ENCODE measurements at regions not wholly inside any gene's neighbourhood (a gene's known extent, or its start where the extent isn't known, plus 50 kb on each side); places are given as distances from the start of the nearest gene placed in this dataset.

DNA sequence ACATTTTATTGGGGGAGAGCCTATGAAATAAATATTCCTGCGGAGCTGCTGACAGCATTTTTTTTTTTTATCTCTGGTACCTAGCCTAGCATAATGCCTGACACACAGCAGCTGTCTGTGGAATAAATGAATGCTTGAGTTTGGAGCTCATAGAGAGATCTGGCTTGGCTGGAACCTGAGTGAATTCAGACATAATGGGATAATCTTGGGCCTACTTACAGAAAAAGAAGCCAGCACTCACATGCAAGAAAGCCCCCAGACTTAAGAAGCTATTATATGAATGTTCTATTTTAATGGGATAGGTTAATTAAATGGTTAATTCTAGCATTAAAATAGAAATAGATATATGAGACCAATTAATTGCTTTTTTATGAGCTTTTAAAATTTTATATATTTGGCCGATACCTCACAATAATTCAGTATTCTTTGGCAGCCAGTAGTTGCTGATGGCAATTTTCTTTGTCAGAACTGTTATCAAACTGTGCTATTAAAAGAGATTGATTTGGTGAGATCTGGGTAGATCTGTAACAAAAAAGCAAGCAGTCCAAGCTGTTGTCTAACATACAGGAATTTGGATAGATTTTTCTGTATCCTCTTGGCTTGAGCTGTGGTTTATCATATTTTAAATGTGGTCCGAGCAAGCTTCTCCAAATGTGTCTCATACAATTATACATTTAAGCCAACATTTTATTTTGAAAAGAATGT is 654.2 kb downstream of the PCDH7 start:
- TF ChIP-seq EHF (CRISPR knock-in tag; IDR thresholded peaks at IDR 0.05) (no peak), RARB (CRISPR knock-in tag; IDR thresholded peaks at IDR 0.05) (no peak), ZFP36 (IDR thresholded peaks at IDR 0.05; ENCODE audit: borderline replicate concordance, partially characterized antibody) (no peak), KDM1A (IDR thresholded peaks at IDR 0.05; ENCODE audit: low read depth) (no peak), REST (IDR thresholded peaks at IDR 0.05) (no peak), BCL3 (IDR thresholded peaks at IDR 0.05) (no peak), EHMT2 (IDR thresholded peaks at IDR 0.05; ENCODE audit: low read depth) (no peak), EP300 (IDR thresholded peaks at IDR 0.05) (no peak), KDM5A (IDR thresholded peaks at IDR 0.05) (no peak), FOSL2 (IDR thresholded peaks at IDR 0.05) (no peak), FOSL2 (CRISPR knock-in tag; IDR thresholded peaks at IDR 0.05) (no peak)
- TF ChIP-seq, protein P1, sequence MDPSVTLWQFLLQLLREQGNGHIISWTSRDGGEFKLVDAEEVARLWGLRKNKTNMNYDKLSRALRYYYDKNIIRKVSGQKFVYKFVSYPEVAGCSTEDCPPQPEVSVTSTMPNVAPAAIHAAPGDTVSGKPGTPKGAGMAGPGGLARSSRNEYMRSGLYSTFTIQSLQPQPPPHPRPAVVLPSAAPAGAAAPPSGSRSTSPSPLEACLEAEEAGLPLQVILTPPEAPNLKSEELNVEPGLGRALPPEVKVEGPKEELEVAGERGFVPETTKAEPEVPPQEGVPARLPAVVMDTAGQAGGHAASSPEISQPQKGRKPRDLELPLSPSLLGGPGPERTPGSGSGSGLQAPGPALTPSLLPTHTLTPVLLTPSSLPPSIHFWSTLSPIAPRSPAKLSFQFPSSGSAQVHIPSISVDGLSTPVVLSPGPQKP (IDR thresholded peaks at IDR 0.05; ENCODE audit: low read depth, low read length) = no peak
- CTCF ChIA-PET = no interaction called here
- POLR2A ChIA-PET = no interaction called here
- Histone ChIP-seq H3K9me3 (no peaks in the 10 kb centered on the region), H3K27ac (no peak overlapping the region), H3K4me1 (no peaks in the 10 kb centered on the region), H3K4me3 (no peak overlapping the region), H3K4me2 (no peak overlapping the region)
- ATAC-seq (no peak), FAIRE-seq (no peak), DNase-seq (ENCODE audit: low read depth in 1 of 2, low spot score in 1 of 2) (no peak)
- 27% methylated on average over 3 of the region's 3 CpGs for WGBS (ENCODE audit: missing lambda C conversion rate)

DNA sequence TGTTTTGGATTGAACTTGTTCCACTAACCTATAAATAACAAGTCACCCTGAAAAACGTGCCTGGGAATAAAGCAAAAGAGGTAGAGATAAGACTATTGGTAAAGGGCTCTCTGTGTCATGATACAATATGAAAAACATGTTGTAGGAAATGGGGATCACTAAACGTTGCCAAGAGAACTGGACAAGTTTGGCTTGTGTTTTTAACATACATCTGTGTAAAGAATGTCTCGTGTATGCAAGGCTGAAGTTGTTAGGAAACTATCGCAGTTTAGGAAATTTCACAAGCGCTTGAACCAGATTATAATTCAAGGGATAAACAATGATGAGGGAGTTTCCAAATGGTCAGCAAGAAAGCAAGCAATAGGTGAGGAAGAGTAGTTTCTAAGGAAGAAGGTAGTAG is 655.8 kb downstream of the PCDH7 start:
- Histone ChIP-seq H3K4me3 (no peak overlapping the region), H3K4me1 (no peaks in the 10 kb centered on the region), H3K9me3 (no peaks in the 10 kb centered on the region), H3K27ac (no peak overlapping the region), H3K4me2 (no peak overlapping the region)
- POLR2A ChIA-PET = no interaction called here
- DNase-seq (ENCODE audit: low read depth in 1 of 2, low spot score in 1 of 2) (no peak), ATAC-seq (no peak), FAIRE-seq (no peak)
- no peak for TF ChIP-seq ESRRA (IDR thresholded peaks at IDR 0.05; ENCODE audit: borderline replicate concordance, low read length)
- TF ChIP-seq, protein P2, sequence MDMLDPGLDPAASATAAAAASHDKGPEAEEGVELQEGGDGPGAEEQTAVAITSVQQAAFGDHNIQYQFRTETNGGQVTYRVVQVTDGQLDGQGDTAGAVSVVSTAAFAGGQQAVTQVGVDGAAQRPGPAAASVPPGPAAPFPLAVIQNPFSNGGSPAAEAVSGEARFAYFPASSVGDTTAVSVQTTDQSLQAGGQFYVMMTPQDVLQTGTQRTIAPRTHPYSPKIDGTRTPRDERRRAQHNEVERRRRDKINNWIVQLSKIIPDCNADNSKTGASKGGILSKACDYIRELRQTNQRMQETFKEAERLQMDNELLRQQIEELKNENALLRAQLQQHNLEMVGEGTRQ (IDR thresholded peaks at IDR 0.05) = no peak
- no peak for TF ChIP-seq PBX3 (IDR thresholded peaks at IDR 0.05)
- TF ChIP-seq RNF2 (IDR thresholded peaks at IDR 0.05; ENCODE audit: borderline replicate concordance, low read depth) = no peak
- TF ChIP-seq, protein P3, sequence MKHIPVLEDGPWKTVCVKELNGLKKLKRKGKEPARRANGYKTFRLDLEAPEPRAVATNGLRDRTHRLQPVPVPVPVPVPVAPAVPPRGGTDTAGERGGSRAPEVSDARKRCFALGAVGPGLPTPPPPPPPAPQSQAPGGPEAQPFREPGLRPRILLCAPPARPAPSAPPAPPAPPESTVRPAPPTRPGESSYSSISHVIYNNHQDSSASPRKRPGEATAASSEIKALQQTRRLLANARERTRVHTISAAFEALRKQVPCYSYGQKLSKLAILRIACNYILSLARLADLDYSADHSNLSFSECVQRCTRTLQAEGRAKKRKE (CRISPR knock-in tag; IDR thresholded peaks at IDR 0.05; ENCODE audit: low read depth) = no peak
- CTCF ChIA-PET = no interaction called here
- 36% methylated on average over 5 of the region's 5 CpGs for WGBS (ENCODE audit: missing lambda C conversion rate)
